ENCODE measurements at regions not wholly inside any gene's neighbourhood (a gene's known extent, or its start where the extent isn't known, plus 50 kb on each side); places are given as distances from the start of the nearest gene placed in this dataset.

- intact Hi-C loops (cut with DNase I, micrococcal nuclease) = no loop called here
- Mint-ChIP-seq H3K4me3 (no peak overlapping the region), H3K36me3 (ENCODE audit: low read depth) (no peaks in the 10 kb centered on the region), H3K27ac (no peak overlapping the region), H3K4me1 (ENCODE audit: low read depth) (no peaks in the 10 kb centered on the region), H3K9me3 (no peaks in the 10 kb centered on the region), H3K27me3 (peaks cover 9% of the 10 kb centered on the region)
- ATAC-seq (ENCODE audit: poor library complexity) (no peak), DNase-seq (no peak)
- ChIA-PET POLR2A (no interaction called here), CTCF (no interaction called here)
- H3K27me3 ChIP-seq (ENCODE audit: control insufficient read depth in 1 of 2, insufficient read depth in 2 of 2, low read length in 2 of 2) = no peaks in the 10 kb centered on the region
- no peak overlapping the region for H3K27ac ChIP-seq (ENCODE audit: low read depth in 1 of 2, low read length in 2 of 2)
- no peaks in the 10 kb centered on the region for H3K9me3 ChIP-seq (ENCODE audit: control insufficient read depth in 1 of 2, insufficient read depth in 1 of 2, low read length in 2 of 2)
- H3K4me1 ChIP-seq (ENCODE audit: insufficient read depth, low read length) = no peaks in the 10 kb centered on the region
- H3K36me3 ChIP-seq (ENCODE audit: insufficient read depth, low read length) = no peaks in the 10 kb centered on the region
- TF ChIP-seq CTCF (IDR thresholded peaks at IDR 0.05) = no peak
- H3K4me3 ChIP-seq (ENCODE audit: low read length) = no peak overlapping the region
Measured at GRCh38 chr20:40294175-40294574, 394.9 kb downstream of the MAFB start.

- Mint-ChIP-seq H3K4me1 (ENCODE audit: low read depth) (no peaks in the 10 kb centered on the region), H3K9me3 (no peaks in the 10 kb centered on the region), H3K4me3 (no peak overlapping the region), H3K27me3 (peaks cover 9% of the 10 kb centered on the region), H3K27ac (no peak overlapping the region), H3K36me3 (ENCODE audit: low read depth) (no peaks in the 10 kb centered on the region)
- H3K4me3 ChIP-seq (ENCODE audit: low read length) = no peak overlapping the region
- ATAC-seq (ENCODE audit: poor library complexity) (no peak), DNase-seq (no peak)
- no peaks in the 10 kb centered on the region for H3K9me3 ChIP-seq (ENCODE audit: control insufficient read depth in 1 of 2, insufficient read depth in 1 of 2, low read length in 2 of 2)
- ChIA-PET POLR2A (no interaction called here), CTCF (no interaction called here)
- H3K27me3 ChIP-seq (ENCODE audit: control insufficient read depth in 1 of 2, insufficient read depth in 2 of 2, low read length in 2 of 2) = no peaks in the 10 kb centered on the region
- intact Hi-C loops (cut with DNase I, micrococcal nuclease) = no loop called here
- no peaks in the 10 kb centered on the region for H3K4me1 ChIP-seq (ENCODE audit: insufficient read depth, low read length)
- no peak for TF ChIP-seq CTCF (IDR thresholded peaks at IDR 0.05)
- H3K36me3 ChIP-seq (ENCODE audit: insufficient read depth, low read length) = no peaks in the 10 kb centered on the region
- no peak overlapping the region for H3K27ac ChIP-seq (ENCODE audit: low read depth in 1 of 2, low read length in 2 of 2)
Measured at GRCh38 chr20:40293740-40294139, 395.3 kb downstream of the MAFB start.

- no peak for DNase-seq
Measured at GRCh38 chr20:40291493-40292135, 397.4 kb downstream of the MAFB start.

More at GRCh38 chr20:40291493-40292135, 397.4 kb downstream of the MAFB start:
- Histone ChIP-seq H3K4me3 (ENCODE audit: low read length) (no peak overlapping the region), H3K36me3 (ENCODE audit: insufficient read depth, low read length) (no peaks in the 10 kb centered on the region), H3K9me3 (ENCODE audit: control insufficient read depth in 1 of 2, insufficient read depth in 1 of 2, low read length in 2 of 2) (peaks cover 0 to 6% of the 10 kb centered on the region in 2 experiments), H3K4me1 (ENCODE audit: insufficient read depth, low read length) (no peaks in the 10 kb centered on the region), H3K27ac (ENCODE audit: low read depth in 1 of 2, low read length in 2 of 2) (no peak overlapping the region), H3K27me3 (ENCODE audit: control insufficient read depth in 1 of 2, insufficient read depth in 2 of 2, low read length in 2 of 2) (no peaks in the 10 kb centered on the region)
- ATAC-seq (ENCODE audit: poor library complexity) = no peak
- POLR2A ChIA-PET = no interaction called here
- Mint-ChIP-seq H3K4me1 (ENCODE audit: low read depth) (no peaks in the 10 kb centered on the region), H3K36me3 (ENCODE audit: low read depth) (no peaks in the 10 kb centered on the region), H3K9me3 (no peaks in the 10 kb centered on the region), H3K27ac (no peak overlapping the region), H3K4me3 (no peak overlapping the region), H3K27me3 (peaks cover 9% of the 10 kb centered on the region)
- CTCF ChIA-PET = no interaction called here
- intact Hi-C loops (cut with DNase I, micrococcal nuclease) = no loop called here
- TF ChIP-seq CTCF (IDR thresholded peaks at IDR 0.05) = no peak
